ENCODE measurements at regions not wholly inside any gene's neighbourhood (a gene's known extent, or its start where the extent isn't known, plus 50 kb on each side); places are given as distances from the start of the nearest gene placed in this dataset.

DNA sequence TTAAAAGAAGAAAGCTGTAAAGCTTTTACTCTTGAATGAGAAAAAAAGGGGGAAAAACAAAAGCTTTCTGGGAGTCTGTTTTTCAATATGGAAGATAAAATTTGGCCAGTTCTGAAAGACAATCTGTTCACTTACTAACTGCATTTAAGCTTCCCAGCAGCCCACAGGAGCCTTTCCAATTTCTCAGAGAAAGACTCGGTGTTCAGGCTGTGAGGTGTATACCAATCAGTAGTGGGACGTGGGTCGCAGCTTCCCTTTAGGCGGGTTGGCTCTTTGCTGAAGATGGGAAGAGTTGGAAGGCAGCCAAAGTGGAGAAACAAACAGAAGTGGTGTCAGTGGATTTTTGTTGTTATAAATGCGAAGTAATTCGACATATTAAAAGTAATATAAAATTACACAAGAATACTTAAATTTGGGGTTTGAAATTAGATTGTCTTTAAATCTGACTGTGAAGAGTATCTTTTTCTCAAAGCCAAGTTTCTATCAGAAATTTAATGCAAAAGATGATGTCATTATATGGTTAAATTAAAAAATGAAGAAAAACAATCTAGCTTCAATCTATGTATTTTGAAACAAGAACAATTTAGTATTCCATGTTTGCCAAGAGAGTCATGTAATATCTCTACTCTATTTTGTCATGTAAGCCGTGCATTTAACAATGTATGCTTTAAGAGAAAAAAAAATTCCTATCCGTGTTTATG is 590.2 kb upstream of the ATXN7L3B start:
- H3K36me3 ChIP-seq (ENCODE audit: low read depth): no peaks in the 10 kb centered on the region
- no peak for ATAC-seq (ENCODE audit: low read depth)
- no peak overlapping the region for H3K27ac ChIP-seq (ENCODE audit: poor library complexity, severe bottlenecking)
- H3K4me1 ChIP-seq (ENCODE audit: insufficient read depth, poor library complexity, severe bottlenecking): no peaks in the 10 kb centered on the region
- no peak for DNase-seq (ENCODE audit: low spot score)
- H3K4me3 ChIP-seq (ENCODE audit: severe bottlenecking): no peak overlapping the region
- no peaks in the 10 kb centered on the region for H3K9me3 ChIP-seq (ENCODE audit: severe bottlenecking)
- no peaks in the 10 kb centered on the region for H3K27me3 ChIP-seq (ENCODE audit: insufficient read depth, poor library complexity, severe bottlenecking)
- TF ChIP-seq, protein P1, sequence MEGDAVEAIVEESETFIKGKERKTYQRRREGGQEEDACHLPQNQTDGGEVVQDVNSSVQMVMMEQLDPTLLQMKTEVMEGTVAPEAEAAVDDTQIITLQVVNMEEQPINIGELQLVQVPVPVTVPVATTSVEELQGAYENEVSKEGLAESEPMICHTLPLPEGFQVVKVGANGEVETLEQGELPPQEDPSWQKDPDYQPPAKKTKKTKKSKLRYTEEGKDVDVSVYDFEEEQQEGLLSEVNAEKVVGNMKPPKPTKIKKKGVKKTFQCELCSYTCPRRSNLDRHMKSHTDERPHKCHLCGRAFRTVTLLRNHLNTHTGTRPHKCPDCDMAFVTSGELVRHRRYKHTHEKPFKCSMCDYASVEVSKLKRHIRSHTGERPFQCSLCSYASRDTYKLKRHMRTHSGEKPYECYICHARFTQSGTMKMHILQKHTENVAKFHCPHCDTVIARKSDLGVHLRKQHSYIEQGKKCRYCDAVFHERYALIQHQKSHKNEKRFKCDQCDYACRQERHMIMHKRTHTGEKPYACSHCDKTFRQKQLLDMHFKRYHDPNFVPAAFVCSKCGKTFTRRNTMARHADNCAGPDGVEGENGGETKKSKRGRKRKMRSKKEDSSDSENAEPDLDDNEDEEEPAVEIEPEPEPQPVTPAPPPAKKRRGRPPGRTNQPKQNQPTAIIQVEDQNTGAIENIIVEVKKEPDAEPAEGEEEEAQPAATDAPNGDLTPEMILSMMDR (IDR thresholded peaks at IDR 0.05; ENCODE audit: poor library complexity, severe bottlenecking): no peak

DNA sequence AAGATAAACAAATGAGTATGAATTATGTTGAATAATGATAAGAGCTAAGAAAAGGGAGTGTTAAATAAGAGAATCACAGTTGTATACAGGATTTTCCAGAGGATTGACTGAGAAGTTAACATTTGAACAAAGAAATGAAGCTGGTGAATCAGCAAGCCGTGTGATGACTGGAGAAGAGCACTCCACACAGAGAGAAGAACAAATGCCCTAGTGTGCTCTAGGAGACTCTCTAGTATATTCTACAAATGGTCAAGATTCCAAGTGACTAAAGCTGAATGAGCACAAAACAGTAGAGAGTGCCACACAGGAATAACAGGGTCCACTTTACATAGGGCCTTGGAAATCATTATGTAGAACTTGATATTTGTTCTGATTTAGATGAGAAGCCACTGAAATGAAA is 587.1 kb upstream of the ATXN7L3B start:
- Histone ChIP-seq H3K9me3 (ENCODE audit: severe bottlenecking) (no peaks in the 10 kb centered on the region), H3K4me1 (ENCODE audit: insufficient read depth, poor library complexity, severe bottlenecking) (no peaks in the 10 kb centered on the region), H3K4me3 (ENCODE audit: severe bottlenecking) (no peak overlapping the region), H3K27me3 (ENCODE audit: insufficient read depth, poor library complexity, severe bottlenecking) (no peaks in the 10 kb centered on the region), H3K36me3 (ENCODE audit: low read depth) (no peaks in the 10 kb centered on the region), H3K27ac (ENCODE audit: poor library complexity, severe bottlenecking) (no peak overlapping the region)
- TF ChIP-seq, protein P1 (IDR thresholded peaks at IDR 0.05; ENCODE audit: poor library complexity, severe bottlenecking): no peak
- ATAC-seq (ENCODE audit: low read depth) (no peak), DNase-seq (ENCODE audit: low spot score) (no peak)

DNA sequence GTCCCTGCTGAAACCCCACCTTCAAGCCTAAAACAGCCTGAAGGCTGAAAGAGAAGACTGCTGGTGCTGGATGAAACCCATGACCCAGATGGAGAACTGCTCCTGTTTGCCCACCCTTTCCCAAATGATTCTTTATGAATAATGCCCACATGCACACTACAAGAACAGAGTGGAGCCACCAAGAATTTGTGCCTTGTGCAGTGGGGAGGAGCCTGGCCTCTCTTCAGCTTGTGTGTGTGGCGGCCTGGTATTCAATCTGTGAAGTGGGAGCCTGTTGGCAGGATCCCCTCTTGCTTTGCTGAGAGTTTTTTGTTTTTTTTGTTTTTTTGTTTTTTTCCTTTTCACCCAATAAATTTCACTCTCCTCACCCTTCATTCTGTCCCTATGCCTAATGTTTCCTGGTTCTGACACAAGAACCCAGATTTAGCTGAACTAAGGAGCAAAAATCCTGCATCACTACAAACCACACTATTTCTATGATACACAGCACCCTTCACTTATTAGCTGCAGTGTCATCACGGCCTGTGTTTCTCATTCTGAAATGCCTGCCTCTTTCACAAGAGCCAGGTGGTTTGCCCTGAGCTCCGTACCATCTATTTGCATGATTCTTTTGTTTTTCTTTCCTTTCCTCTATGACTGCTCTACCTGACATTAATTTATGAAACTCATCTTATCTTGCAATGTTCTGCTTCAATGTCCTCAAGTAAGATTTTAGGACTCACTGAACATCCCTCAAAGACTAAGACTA is 585.5 kb upstream of the ATXN7L3B start:
- no peak for ATAC-seq (ENCODE audit: low read depth)
- TF ChIP-seq, protein P1 (IDR thresholded peaks at IDR 0.05; ENCODE audit: poor library complexity, severe bottlenecking): no peak

DNA sequence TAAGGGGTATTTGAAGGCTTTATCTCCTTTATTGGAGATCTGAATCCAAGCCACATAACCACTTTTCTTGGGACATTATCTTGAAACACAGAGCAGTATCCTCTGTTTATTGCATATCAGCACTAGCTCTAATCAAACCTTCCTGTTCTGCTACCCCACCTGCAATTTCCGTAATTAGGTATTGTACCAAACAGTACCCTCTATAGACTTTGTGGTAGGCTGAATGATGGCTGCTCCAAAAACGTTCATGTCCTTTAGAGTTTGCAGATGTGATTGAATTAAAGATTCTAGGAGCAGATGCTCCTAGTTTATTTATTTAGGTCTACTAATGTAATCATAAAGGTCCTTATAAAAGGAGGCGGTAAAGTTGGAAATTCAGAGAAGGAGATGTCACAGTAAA is 573.0 kb upstream of the ATXN7L3B start:
- Histone ChIP-seq H3K9me3 (ENCODE audit: severe bottlenecking) (no peaks in the 10 kb centered on the region), H3K27ac (ENCODE audit: poor library complexity, severe bottlenecking) (no peak overlapping the region), H3K27me3 (ENCODE audit: insufficient read depth, poor library complexity, severe bottlenecking) (no peaks in the 10 kb centered on the region), H3K36me3 (ENCODE audit: low read depth) (no peaks in the 10 kb centered on the region), H3K4me3 (ENCODE audit: severe bottlenecking) (no peak overlapping the region), H3K4me1 (ENCODE audit: insufficient read depth, poor library complexity, severe bottlenecking) (no peaks in the 10 kb centered on the region)
- TF ChIP-seq, protein P1 (IDR thresholded peaks at IDR 0.05; ENCODE audit: poor library complexity, severe bottlenecking): no peak
- ATAC-seq (ENCODE audit: low read depth) (no peak), DNase-seq (ENCODE audit: low spot score) (no peak)

More for the DNA sequence above, 585.5 kb upstream of the ATXN7L3B start:
- no peaks in the 10 kb centered on the region for H3K9me3 ChIP-seq (ENCODE audit: severe bottlenecking)
- no peaks in the 10 kb centered on the region for H3K4me1 ChIP-seq (ENCODE audit: insufficient read depth, poor library complexity, severe bottlenecking)
- no peak overlapping the region for H3K4me3 ChIP-seq (ENCODE audit: severe bottlenecking)
- no peaks in the 10 kb centered on the region for H3K27me3 ChIP-seq (ENCODE audit: insufficient read depth, poor library complexity, severe bottlenecking)
- H3K36me3 ChIP-seq (ENCODE audit: low read depth): no peaks in the 10 kb centered on the region
- no peak overlapping the region for H3K27ac ChIP-seq (ENCODE audit: poor library complexity, severe bottlenecking)
- no peak for DNase-seq (ENCODE audit: low spot score)

DNA sequence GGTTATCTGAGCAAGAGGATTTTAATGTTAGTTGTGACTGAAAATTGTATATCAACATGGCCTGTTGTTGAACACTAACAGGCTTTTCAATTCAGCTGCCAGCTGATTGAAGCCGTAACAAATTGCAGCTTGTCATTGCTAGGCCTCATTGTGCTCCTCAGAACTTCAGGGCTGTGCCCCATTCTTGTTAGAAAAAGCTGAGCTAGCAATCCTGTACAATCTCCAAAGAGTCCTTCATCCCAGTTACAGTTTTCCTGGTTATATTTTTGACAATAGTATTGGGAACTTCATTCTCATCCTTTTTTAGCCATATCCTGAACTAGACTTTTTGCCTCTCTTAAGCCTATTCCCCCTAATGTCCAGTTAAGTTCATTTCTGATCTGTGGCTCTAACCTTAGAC is 564.1 kb upstream of the ATXN7L3B start:
- no peak overlapping the region for H3K27ac ChIP-seq (ENCODE audit: poor library complexity, severe bottlenecking)
- H3K27me3 ChIP-seq (ENCODE audit: insufficient read depth, poor library complexity, severe bottlenecking): no peaks in the 10 kb centered on the region
- ATAC-seq (ENCODE audit: low read depth) (no peak), DNase-seq (ENCODE audit: low spot score) (no peak)
- no peak overlapping the region for H3K4me3 ChIP-seq (ENCODE audit: severe bottlenecking)
- no peaks in the 10 kb centered on the region for H3K36me3 ChIP-seq (ENCODE audit: low read depth)
- H3K9me3 ChIP-seq (ENCODE audit: severe bottlenecking): no peaks in the 10 kb centered on the region
- TF ChIP-seq, protein P1 (IDR thresholded peaks at IDR 0.05; ENCODE audit: poor library complexity, severe bottlenecking): no peak
- no peaks in the 10 kb centered on the region for H3K4me1 ChIP-seq (ENCODE audit: insufficient read depth, poor library complexity, severe bottlenecking)

Data from RWPE2 (cell line).